ENCODE measurements at regions not wholly inside any gene's neighbourhood (a gene's known extent, or its start where the extent isn't known, plus 50 kb on each side); places are given as distances from the start of the nearest gene placed in this dataset.

DNA sequence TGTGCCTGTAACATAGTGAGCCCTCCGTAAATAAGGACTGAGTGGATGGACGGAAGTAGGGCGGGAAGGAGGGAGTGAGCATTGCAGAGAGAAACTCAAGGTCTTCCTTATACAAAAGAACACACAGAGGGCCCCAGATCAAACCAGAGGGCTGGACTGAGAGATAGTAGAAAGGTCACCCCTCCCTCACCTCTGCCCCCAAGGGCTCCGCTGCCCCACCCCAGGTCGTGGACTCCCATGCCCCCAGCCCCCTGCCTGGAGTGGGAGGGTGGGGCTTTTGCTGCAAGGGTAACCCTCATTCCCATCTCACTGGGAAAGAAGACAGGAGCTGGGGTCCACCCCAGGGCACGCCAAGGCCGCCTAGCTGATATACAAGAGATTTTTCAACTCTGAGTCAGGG, 157.0 kb downstream of the MN1 start:
- no peaks in the 10 kb centered on the region for H3K4me1 Mint-ChIP-seq
- ChIA-PET POLR2A (no interaction called here), CTCF (no interaction called here)
- H3K4me3 Mint-ChIP-seq = no peak overlapping the region
- H3K27me3 Mint-ChIP-seq = no peaks in the 10 kb centered on the region
- TF ChIP-seq, protein P1, sequence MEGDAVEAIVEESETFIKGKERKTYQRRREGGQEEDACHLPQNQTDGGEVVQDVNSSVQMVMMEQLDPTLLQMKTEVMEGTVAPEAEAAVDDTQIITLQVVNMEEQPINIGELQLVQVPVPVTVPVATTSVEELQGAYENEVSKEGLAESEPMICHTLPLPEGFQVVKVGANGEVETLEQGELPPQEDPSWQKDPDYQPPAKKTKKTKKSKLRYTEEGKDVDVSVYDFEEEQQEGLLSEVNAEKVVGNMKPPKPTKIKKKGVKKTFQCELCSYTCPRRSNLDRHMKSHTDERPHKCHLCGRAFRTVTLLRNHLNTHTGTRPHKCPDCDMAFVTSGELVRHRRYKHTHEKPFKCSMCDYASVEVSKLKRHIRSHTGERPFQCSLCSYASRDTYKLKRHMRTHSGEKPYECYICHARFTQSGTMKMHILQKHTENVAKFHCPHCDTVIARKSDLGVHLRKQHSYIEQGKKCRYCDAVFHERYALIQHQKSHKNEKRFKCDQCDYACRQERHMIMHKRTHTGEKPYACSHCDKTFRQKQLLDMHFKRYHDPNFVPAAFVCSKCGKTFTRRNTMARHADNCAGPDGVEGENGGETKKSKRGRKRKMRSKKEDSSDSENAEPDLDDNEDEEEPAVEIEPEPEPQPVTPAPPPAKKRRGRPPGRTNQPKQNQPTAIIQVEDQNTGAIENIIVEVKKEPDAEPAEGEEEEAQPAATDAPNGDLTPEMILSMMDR (IDR thresholded peaks at IDR 0.05) = no peak
- TF ChIP-seq EZH2 (IDR thresholded peaks at IDR 0.05; ENCODE audit: borderline replicate concordance, insufficient read depth, low read depth, low read length, poor library complexity, severe bottlenecking) = no peak
- no peaks in the 10 kb centered on the region for H3K9me3 Mint-ChIP-seq (ENCODE audit: insufficient read depth)
- Histone ChIP-seq H3K4me1 (ENCODE audit: control insufficient read depth in 2 of 2, insufficient read depth in 2 of 2, low read length in 2 of 2) (no peaks in the 10 kb centered on the region), H3K79me2 (ENCODE audit: control insufficient read depth, insufficient read depth, low read length) (no peaks in the 10 kb centered on the region), H3K9ac (ENCODE audit: low read length) (no peak overlapping the region), H4K20me1 (ENCODE audit: control insufficient read depth, insufficient read depth, low read length, poor library complexity, severe bottlenecking) (no peaks in the 10 kb centered on the region), H3K36me3 (replicated peaks in 1 of 2; ENCODE audit: control extremely low read depth in 1 of 2, control insufficient read depth in 1 of 2, extremely low read depth in 1 of 2, insufficient read depth in 2 of 2, low read length in 1 of 2) (no peaks in the 10 kb centered on the region), H2AFZ (ENCODE audit: insufficient read depth, low read depth, low read length, poor library complexity, severe bottlenecking) (no peak overlapping the region), H3K9me3 (ENCODE audit: control extremely low read depth in 1 of 3, control insufficient read depth in 2 of 3, insufficient read depth in 1 of 3, low read length in 2 of 3) (no peaks in the 10 kb centered on the region), H3K27ac (ENCODE audit: low read length in 2 of 2) (no peak overlapping the region), H3K27me3 (replicated peaks in 1 of 4; ENCODE audit: control extremely low read depth in 1 of 4, control insufficient read depth in 3 of 4, insufficient read depth in 4 of 4, low read length in 3 of 4) (no peaks in the 10 kb centered on the region), H3K4me3 (ENCODE audit: control extremely low read depth in 1 of 5, extremely low read depth in 1 of 5, insufficient read depth in 1 of 5, low read depth in 2 of 5, low read length in 4 of 5) (no peak overlapping the region), H3K4me2 (replicated peaks; ENCODE audit: low read depth, low read length, poor library complexity, severe bottlenecking) (no peak overlapping the region)
- ATAC-seq (ENCODE audit: low read depth) (no peak), DNase-seq (no peak)
- intact Hi-C loops (cut with micrococcal nuclease) = no loop called here
- WGBS (ENCODE audit: insufficient coverage) = no CpG with 5 or more reads among the region's 7 CpGs
- no peak overlapping the region for H3K27ac Mint-ChIP-seq

DNA sequence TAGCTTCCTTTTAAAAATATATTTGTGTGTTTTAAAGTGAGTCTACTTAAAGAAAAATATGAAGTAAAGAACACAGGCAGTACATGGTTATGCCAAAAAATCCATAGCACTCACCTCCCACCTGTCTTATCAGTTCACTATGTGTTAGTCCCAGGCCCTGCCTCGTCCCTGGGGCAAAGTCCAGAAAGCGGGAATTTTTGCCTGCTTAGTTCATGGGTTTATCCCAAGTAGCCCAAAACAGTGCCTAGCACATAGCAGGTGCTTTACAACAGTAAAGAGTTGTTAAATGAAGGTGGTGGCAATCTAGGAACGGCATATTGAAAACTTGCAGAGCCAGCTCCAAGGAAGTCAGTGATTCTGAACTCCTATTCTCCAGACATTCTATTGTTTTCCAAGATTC, 154.0 kb downstream of the MN1 start:
- H3K4me3 ChIP-seq (ENCODE audit: control extremely low read depth in 1 of 5, extremely low read depth in 1 of 5, insufficient read depth in 1 of 5, low read depth in 2 of 5, low read length in 4 of 5) = no peak overlapping the region
- no peak overlapping the region for H2AFZ ChIP-seq (ENCODE audit: insufficient read depth, low read depth, low read length, poor library complexity, severe bottlenecking)
- no peaks in the 10 kb centered on the region for H3K27me3 Mint-ChIP-seq
- H3K9ac ChIP-seq (ENCODE audit: low read length) = no peak overlapping the region
- no peaks in the 10 kb centered on the region for H3K79me2 ChIP-seq (ENCODE audit: control insufficient read depth, insufficient read depth, low read length)
- no peaks in the 10 kb centered on the region for H3K9me3 Mint-ChIP-seq (ENCODE audit: insufficient read depth)
- H3K4me1 ChIP-seq (ENCODE audit: control insufficient read depth in 2 of 2, insufficient read depth in 2 of 2, low read length in 2 of 2) = no peaks in the 10 kb centered on the region
- 93% methylated on average over 2 of the region's 3 CpGs for WGBS (ENCODE audit: insufficient coverage)
- no peak overlapping the region for H3K4me2 ChIP-seq (replicated peaks; ENCODE audit: low read depth, low read length, poor library complexity, severe bottlenecking)
- H3K27me3 ChIP-seq (replicated peaks in 1 of 4; ENCODE audit: control extremely low read depth in 1 of 4, control insufficient read depth in 3 of 4, insufficient read depth in 4 of 4, low read length in 3 of 4) = no peaks in the 10 kb centered on the region
- no peaks in the 10 kb centered on the region for H3K9me3 ChIP-seq (ENCODE audit: control extremely low read depth in 1 of 3, control insufficient read depth in 2 of 3, insufficient read depth in 1 of 3, low read length in 2 of 3)
- no peak overlapping the region for H3K27ac ChIP-seq (ENCODE audit: low read length in 2 of 2)
- ChIA-PET POLR2A (no interaction called here), CTCF (no interaction called here)
- ATAC-seq (ENCODE audit: low read depth) = no peak
- H3K36me3 ChIP-seq (replicated peaks in 1 of 2; ENCODE audit: control extremely low read depth in 1 of 2, control insufficient read depth in 1 of 2, extremely low read depth in 1 of 2, insufficient read depth in 2 of 2, low read length in 1 of 2) = no peaks in the 10 kb centered on the region
- no peak for DNase-seq
- intact Hi-C loops (cut with micrococcal nuclease) = no loop called here
- no peak overlapping the region for H3K4me3 Mint-ChIP-seq
- H4K20me1 ChIP-seq (ENCODE audit: control insufficient read depth, insufficient read depth, low read length, poor library complexity, severe bottlenecking) = no peaks in the 10 kb centered on the region
- no peaks in the 10 kb centered on the region for H3K4me1 Mint-ChIP-seq
- TF ChIP-seq EZH2 (IDR thresholded peaks at IDR 0.05; ENCODE audit: borderline replicate concordance, insufficient read depth, low read depth, low read length, poor library complexity, severe bottlenecking) = no peak
- TF ChIP-seq, protein P1 (IDR thresholded peaks at IDR 0.05) = no peak
- no peak overlapping the region for H3K27ac Mint-ChIP-seq
